AG09319 (cell line): ENCODE measurements at regions not wholly inside any gene's neighbourhood (a gene's known extent, or its start where the extent isn't known, plus 50 kb on each side); places are given as distances from the start of the nearest gene placed in this dataset.

Experiments
- DNase-seq: peaks from one replicate; pipeline ENCODE4 v3.0.0-alpha.2; 2010; ENCODE audit warnings: low read depth; ENCODE audit errors: extremely low read depth
- TF ChIP-seq, protein P1 (sequence below): IDR thresholded peaks from 2 replicates; pipeline ENCODE4 v1.5.1; 2011; ENCODE audit warnings: low read depth, mild to moderate bottlenecking, inconsistent platforms, low read length, moderate library complexity

DNA sequence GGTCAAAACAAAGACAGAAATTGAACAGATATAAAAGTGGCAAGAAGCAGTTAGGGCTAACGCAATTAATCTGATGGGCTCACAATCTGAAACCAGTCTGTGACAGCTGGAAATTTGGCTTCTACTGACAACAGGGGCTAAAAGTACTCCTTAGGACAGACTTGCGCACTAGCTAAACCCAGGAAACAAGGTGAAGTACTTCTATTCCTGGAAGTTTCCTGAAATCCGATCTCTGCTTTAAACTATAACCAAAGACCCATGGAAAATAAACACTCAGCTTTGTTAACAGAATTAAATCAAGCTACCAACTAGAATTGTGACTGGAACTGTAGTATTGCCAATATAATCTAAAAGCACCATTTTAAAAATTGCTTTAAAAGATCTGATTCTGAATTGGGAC, 520.2 kb upstream of the ZWINT start:
- no peak for DNase-seq
- TF ChIP-seq, protein P1, sequence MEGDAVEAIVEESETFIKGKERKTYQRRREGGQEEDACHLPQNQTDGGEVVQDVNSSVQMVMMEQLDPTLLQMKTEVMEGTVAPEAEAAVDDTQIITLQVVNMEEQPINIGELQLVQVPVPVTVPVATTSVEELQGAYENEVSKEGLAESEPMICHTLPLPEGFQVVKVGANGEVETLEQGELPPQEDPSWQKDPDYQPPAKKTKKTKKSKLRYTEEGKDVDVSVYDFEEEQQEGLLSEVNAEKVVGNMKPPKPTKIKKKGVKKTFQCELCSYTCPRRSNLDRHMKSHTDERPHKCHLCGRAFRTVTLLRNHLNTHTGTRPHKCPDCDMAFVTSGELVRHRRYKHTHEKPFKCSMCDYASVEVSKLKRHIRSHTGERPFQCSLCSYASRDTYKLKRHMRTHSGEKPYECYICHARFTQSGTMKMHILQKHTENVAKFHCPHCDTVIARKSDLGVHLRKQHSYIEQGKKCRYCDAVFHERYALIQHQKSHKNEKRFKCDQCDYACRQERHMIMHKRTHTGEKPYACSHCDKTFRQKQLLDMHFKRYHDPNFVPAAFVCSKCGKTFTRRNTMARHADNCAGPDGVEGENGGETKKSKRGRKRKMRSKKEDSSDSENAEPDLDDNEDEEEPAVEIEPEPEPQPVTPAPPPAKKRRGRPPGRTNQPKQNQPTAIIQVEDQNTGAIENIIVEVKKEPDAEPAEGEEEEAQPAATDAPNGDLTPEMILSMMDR, result no peak

DNA sequence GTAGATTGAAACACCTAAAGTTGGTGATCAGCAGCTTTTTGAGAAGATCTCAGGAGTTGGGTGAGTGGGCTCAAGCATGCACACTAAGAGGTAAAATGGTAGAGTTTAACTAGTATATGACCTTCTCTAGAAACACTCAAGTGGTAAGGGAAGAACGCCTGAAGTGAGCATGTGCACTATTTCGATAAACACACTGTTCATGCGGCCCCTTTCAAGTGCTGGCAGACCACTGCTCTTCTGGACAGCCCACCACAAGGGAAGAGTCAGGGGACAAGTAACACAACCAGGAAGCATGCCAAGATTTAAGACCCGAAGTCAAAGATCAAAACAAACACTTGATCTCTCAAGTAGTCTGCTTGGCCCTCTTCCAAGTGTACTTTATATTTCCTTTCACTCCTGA, 519.5 kb upstream of the ZWINT start:
- no peak for DNase-seq
- TF ChIP-seq, protein P1, result no peak

DNA sequence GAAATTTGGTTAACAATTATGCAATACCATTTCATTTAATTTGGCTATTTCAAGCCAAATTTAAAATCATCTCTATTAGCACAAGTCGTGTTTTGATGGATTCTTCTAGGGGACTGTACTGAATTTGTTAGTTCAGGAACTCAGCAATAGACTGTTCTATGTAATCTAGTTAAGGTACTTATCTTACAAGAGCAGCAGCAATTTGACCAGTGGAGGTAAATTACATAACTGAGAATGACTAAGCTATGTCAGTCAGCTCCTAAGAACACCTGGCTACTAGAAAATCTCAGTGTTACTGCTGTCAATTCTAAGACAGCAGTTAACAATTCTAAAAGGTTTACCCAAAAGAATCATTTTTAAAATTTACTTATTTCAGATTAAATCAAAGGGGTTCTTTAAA, 513.9 kb upstream of the ZWINT start:
- TF ChIP-seq, protein P1, result no peak
- no peak for DNase-seq

DNA sequence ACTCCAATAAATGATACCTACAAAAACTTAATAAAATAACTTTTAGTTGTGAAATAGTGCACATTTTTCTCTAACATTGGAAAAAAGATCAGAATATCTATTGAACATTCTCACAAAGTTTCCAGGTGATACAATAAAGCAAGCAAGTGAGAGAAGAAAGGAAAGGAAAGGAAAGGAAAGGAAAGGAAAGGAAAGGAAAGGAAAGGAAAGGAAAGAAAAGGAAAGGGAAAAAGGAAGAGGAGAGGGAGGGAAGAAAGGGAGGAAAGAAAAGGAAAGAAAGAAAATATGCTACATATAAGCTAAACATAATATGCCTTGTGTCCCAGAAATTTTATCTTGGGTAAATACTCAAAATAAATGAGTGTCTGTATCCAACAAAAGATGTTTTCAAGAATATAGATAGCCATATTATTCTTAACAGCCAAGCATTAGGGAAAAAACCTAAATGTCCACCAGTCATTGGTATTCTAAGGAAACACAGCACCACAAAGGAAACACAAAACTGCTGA, 510.2 kb upstream of the ZWINT start:
- no peak for DNase-seq
- TF ChIP-seq, protein P1, result no peak

DNA sequence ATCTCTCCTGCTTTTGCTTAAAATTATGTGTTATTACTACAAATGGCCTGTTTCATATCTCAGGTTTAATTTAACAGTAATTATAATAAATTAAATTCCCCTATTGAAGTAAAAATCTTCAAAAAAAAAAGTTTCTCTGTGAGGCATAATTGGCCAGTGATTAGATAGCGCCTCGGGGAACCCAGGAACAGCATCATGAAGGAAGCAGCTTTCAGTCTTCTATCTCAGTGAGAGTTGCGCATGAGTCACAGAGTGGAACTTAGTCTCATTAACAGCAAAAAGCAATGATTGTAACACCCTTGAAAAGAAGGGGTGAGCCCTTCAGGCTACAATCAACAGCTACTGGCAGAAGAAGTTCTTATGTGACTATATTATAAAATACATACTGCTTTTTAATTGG, 506.2 kb upstream of the ZWINT start:
- TF ChIP-seq, protein P1, result no peak
- DNase-seq, result no peak

DNA sequence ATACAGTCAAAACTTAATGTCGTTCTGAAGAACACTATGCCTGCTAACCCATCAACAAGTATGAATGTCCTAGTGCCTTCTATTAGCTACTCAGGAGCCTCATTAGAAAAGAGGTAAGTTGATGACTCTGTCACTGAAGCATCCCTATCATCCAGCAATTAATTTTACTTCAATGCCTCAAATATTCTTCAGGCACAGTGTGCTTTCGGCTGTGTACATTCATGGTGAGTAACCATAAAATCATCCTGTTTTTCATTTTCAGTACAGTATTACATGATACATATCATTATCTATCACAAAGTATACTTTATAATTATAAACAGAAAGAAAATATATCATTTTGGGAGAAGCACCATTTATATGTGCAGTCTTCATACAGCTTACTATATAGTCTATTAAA, 495.5 kb upstream of the ZWINT start:
- TF ChIP-seq, protein P1, result no peak
- DNase-seq, result no peak

DNA sequence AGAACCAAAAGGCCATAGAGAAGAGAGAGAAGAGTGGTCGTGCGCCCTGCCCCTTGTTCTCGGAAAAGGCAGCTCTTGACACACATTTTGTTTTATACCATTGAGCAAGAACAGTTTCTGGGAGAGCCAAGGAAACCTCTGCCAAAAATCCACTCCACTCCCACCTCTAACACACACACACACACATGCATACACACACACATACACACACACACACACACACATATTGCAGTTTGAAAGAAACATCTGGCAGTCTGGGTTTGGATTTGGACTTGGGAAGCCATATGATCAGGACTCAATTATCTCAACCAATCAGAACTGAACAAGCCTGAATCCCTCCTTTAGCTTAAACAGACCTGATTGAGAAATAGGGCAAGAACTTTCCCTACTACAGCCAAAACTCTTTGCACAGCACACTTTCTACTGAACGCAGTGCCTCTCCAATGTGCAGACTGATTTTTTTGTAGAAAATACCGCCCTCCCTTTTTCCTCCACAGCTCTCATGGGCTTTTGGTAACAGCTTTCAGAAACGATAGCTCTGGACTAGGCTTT, 484.0 kb upstream of the ZWINT start:
- TF ChIP-seq, protein P1, result no peak
- no peak for DNase-seq
